NT2/D1 (cell line): ENCODE measurements at regions not wholly inside any gene's neighbourhood (a gene's known extent, or its start where the extent isn't known, plus 50 kb on each side); places are given as distances from the start of the nearest gene placed in this dataset.

Experiments used
- DNase-seq: peaks from one replicate; pipeline ENCODE4 v3.0.0-alpha.2; 2011; ENCODE audit warnings: low read depth, low spot score
- H3K27me3 ChIP-seq: 2 replicates; pipeline ENCODE4 v1.6.0; 2011; ENCODE audit warnings: mild to moderate bottlenecking; ENCODE audit not compliant: insufficient read length, insufficient read depth
- H3K36me3 ChIP-seq: 2 replicates; pipeline ENCODE4 v1.6.1; 2011; ENCODE audit warnings: mild to moderate bottlenecking, low read length, mixed read lengths; ENCODE audit not compliant: insufficient read depth, insufficient read length
- H3K4me1 ChIP-seq: 2 replicates; pipeline ENCODE4 v1.5.1; 2011; ENCODE audit not compliant: insufficient read depth, insufficient read length
- H3K4me3 ChIP-seq: 2 replicates; pipeline ENCODE4 v1.5.1; 2011; ENCODE audit warnings: low read depth; ENCODE audit not compliant: insufficient read length
- H3K9ac ChIP-seq: 2 replicates; pipeline ENCODE4 v1.6.0; 2011; ENCODE audit warnings: low read depth; ENCODE audit not compliant: insufficient read length
- H3K9me3 ChIP-seq: 2 replicates; pipeline ENCODE4 v1.5.1; 2011; ENCODE audit warnings: mild to moderate bottlenecking, low read length; ENCODE audit not compliant: insufficient read depth
- SUZ12 ChIP-seq: IDR thresholded peaks from 2 replicates; pipeline ENCODE4 v1.6.1; 2011; ENCODE audit not compliant: insufficient read length, insufficient read depth; ENCODE audit errors: extremely low read depth
- YY1 ChIP-seq: IDR thresholded peaks from 2 replicates; pipeline ENCODE4 v1.6.1; 2011; ENCODE audit not compliant: insufficient read length, insufficient read depth
- ZNF274 ChIP-seq: IDR thresholded peaks from 2 replicates; pipeline ENCODE4 v1.6.1; 2011; ENCODE audit warnings: mild to moderate bottlenecking, low read depth, low read length

- TF ChIP-seq SUZ12: no peak
- TF ChIP-seq YY1: no peak
- TF ChIP-seq ZNF274: no peak
- H3K4me3 ChIP-seq: no peak overlapping the region
- H3K27me3 ChIP-seq: peaks cover 6% of the 10 kb centered on the region
- peaks cover 12% of the 10 kb centered on the region for H3K4me1 ChIP-seq
- no peak for DNase-seq
- no peak overlapping the region for H3K9ac ChIP-seq
- H3K9me3 ChIP-seq: peaks cover 8% of the 10 kb centered on the region; the same call in 1 of the 2 replicates
- H3K36me3 ChIP-seq: no peaks in the 10 kb centered on the region
Observed at GRCh38 chr11:116066777-116067176, 562.6 kb upstream of the CADM1 start.

GRCh38 chr11:116065986-116066385 lies 561.8 kb upstream of the CADM1 start:
- Histone ChIP-seq H3K4me3 (no peak overlapping the region), H3K4me1 (peaks cover 7% of the 10 kb centered on the region), H3K9ac (no peak overlapping the region), H3K36me3 (no peaks in the 10 kb centered on the region), H3K27me3 (peaks cover 3% of the 10 kb centered on the region), H3K9me3 (peaks cover 8% of the 10 kb centered on the region; the same call in 1 of the 2 replicates)
- DNase-seq: no peak
- TF ChIP-seq YY1: no peak
- no peak for TF ChIP-seq SUZ12
- TF ChIP-seq ZNF274: no peak

GRCh38 chr11:116065191-116065895 lies 561.1 kb upstream of the CADM1 start:
- Histone ChIP-seq H3K9me3 (peaks cover 8% of the 10 kb centered on the region; the same call in 1 of the 2 replicates), H3K27me3 (peaks cover under 1% of the 10 kb centered on the region), H3K4me1 (peaks cover 7% of the 10 kb centered on the region), H3K36me3 (no peaks in the 10 kb centered on the region), H3K4me3 (no peak overlapping the region), H3K9ac (no peak overlapping the region)
- DNase-seq: no peak
- TF ChIP-seq YY1 (no peak), SUZ12 (no peak)

GRCh38 chr11:116062490-116063171 lies 558.4 kb upstream of the CADM1 start:
- H3K9me3 ChIP-seq: peaks cover 8% of the 10 kb centered on the region; the same call in 1 of the 2 replicates
- no peaks in the 10 kb centered on the region for H3K36me3 ChIP-seq
- TF ChIP-seq SUZ12 (no peak), ZNF274 (no peak)
- no peak overlapping the region for H3K9ac ChIP-seq
- DNase-seq: no peak
- H3K4me3 ChIP-seq: no peak overlapping the region
- peaks cover 11% of the 10 kb centered on the region for H3K4me1 ChIP-seq
- no peaks in the 10 kb centered on the region for H3K27me3 ChIP-seq

GRCh38 chr11:116062129-116062489 lies 557.9 kb upstream of the CADM1 start:
- Histone ChIP-seq H3K9ac (no peak overlapping the region), H3K9me3 (peaks cover 8% of the 10 kb centered on the region; the same call in 1 of the 2 replicates), H3K4me1 (peaks cover 11% of the 10 kb centered on the region), H3K4me3 (no peak overlapping the region), H3K27me3 (no peaks in the 10 kb centered on the region), H3K36me3 (no peaks in the 10 kb centered on the region)
- TF ChIP-seq SUZ12: no peak
- TF ChIP-seq YY1: no peak
- TF ChIP-seq ZNF274: no peak
- no peak for DNase-seq

GRCh38 chr11:116061322-116061721 lies 557.1 kb upstream of the CADM1 start:
- H3K27me3 ChIP-seq: no peaks in the 10 kb centered on the region
- H3K4me1 ChIP-seq: peaks cover 11% of the 10 kb centered on the region
- TF ChIP-seq YY1 (no peak), SUZ12 (no peak), ZNF274 (no peak)
- no peaks in the 10 kb centered on the region for H3K36me3 ChIP-seq
- DNase-seq: no peak
- no peak overlapping the region for H3K4me3 ChIP-seq
- H3K9me3 ChIP-seq: peaks cover 8% of the 10 kb centered on the region; the same call in 1 of the 2 replicates
- H3K9ac ChIP-seq: no peak overlapping the region

GRCh38 chr11:116059919-116060318 lies 555.7 kb upstream of the CADM1 start:
- peaks cover 8% of the 10 kb centered on the region; the same call in 1 of the 2 replicates for H3K9me3 ChIP-seq
- TF ChIP-seq YY1 (no peak), ZNF274 (no peak), SUZ12 (no peak)
- H3K4me3 ChIP-seq: no peak overlapping the region
- H3K9ac ChIP-seq: no peak overlapping the region
- peaks cover 11% of the 10 kb centered on the region for H3K4me1 ChIP-seq
- H3K36me3 ChIP-seq: no peaks in the 10 kb centered on the region
- H3K27me3 ChIP-seq: no peaks in the 10 kb centered on the region
- no peak for DNase-seq
